Parathyroid adenoma (tissue), 2 donors: ENCODE measurements at regions not wholly inside any gene's neighbourhood (a gene's known extent, or its start where the extent isn't known, plus 50 kb on each side); places are given as distances from the start of the nearest gene placed in this dataset.

Experiments
- H2AFZ ChIP-seq: fragments of 300-600 bp; sonication (generic); one replicate; pipeline ENCODE4 v1.7.0; 2017; ENCODE audit warnings: antibody characterized with exemption, mild to moderate bottlenecking
- H3K27ac ChIP-seq: fragments of 300-600 bp; sonication (generic); one replicate; pipeline ENCODE4 v1.7.0; 2017
- H3K27me3 ChIP-seq: fragments of 300-600 bp; sonication (generic); one replicate; pipeline ENCODE4 v1.7.0; 2017; ENCODE audit warnings: low read length; ENCODE audit not compliant: control insufficient read depth, insufficient read depth
- H3K36me3 ChIP-seq: fragments of 300-600 bp; sonication (generic); one replicate; pipeline ENCODE4 v1.7.0; 2017; ENCODE audit warnings: low read length; ENCODE audit not compliant: control insufficient read depth, insufficient read depth
- H3K4me1 ChIP-seq: fragments of 300-600 bp; sonication (generic); one replicate; pipeline ENCODE4 v1.7.0; 2017; ENCODE audit warnings: control low read depth
- H3K4me2 ChIP-seq: fragments of 300-600 bp; sonication (generic); one replicate; pipeline ENCODE4 v1.7.0; 2017; ENCODE audit warnings: low read length
- H3K4me3 ChIP-seq: fragments of 300-600 bp; sonication (generic); one replicate; pipeline ENCODE4 v1.7.0; 2017; ENCODE audit warnings: low read depth, low read length
- H3K79me2 ChIP-seq: fragments of 300-600 bp; sonication (generic); one replicate; pipeline ENCODE4 v1.7.0; 2017; ENCODE audit warnings: control low read depth
- H3K9ac ChIP-seq: fragments of 300-600 bp; sonication (generic); one replicate; pipeline ENCODE4 v1.7.0; 2017; ENCODE audit warnings: mild to moderate bottlenecking
- H3K9me3 ChIP-seq: fragments of 300-600 bp; sonication (generic); one replicate; pipeline ENCODE4 v1.7.0; 2017; ENCODE audit warnings: low read length; ENCODE audit not compliant: control insufficient read depth
- TF ChIP-seq, protein P1 (sequence below): fragments of 300-600 bp; sonication (generic); IDR thresholded peaks from one replicate; pipeline ENCODE4 v1.7.0; 2017; ENCODE audit warnings: antibody characterized with exemption, mild to moderate bottlenecking
- donor health status: primary hyperparathyroidism.

GRCh38 chr7:53387515-53387914 is 352.1 kb downstream of the POM121L12 start:
- H3K4me3 ChIP-seq: no peak overlapping the region
- H3K27ac ChIP-seq: no peak overlapping the region

GRCh38 chr7:53397911-53398310 is 362.5 kb downstream of the POM121L12 start:
- Histone ChIP-seq H3K4me1 (no peaks in the 10 kb centered on the region), H3K27ac (no peak overlapping the region), H3K36me3 (no peaks in the 10 kb centered on the region), H2AFZ (no peak overlapping the region), H3K4me2 (no peak overlapping the region), H3K27me3 (no peaks in the 10 kb centered on the region), H3K9ac (no peak overlapping the region), H3K79me2 (no peaks in the 10 kb centered on the region), H3K9me3 (no peaks in the 10 kb centered on the region), H3K4me3 (no peak overlapping the region)
- TF ChIP-seq, protein P1, sequence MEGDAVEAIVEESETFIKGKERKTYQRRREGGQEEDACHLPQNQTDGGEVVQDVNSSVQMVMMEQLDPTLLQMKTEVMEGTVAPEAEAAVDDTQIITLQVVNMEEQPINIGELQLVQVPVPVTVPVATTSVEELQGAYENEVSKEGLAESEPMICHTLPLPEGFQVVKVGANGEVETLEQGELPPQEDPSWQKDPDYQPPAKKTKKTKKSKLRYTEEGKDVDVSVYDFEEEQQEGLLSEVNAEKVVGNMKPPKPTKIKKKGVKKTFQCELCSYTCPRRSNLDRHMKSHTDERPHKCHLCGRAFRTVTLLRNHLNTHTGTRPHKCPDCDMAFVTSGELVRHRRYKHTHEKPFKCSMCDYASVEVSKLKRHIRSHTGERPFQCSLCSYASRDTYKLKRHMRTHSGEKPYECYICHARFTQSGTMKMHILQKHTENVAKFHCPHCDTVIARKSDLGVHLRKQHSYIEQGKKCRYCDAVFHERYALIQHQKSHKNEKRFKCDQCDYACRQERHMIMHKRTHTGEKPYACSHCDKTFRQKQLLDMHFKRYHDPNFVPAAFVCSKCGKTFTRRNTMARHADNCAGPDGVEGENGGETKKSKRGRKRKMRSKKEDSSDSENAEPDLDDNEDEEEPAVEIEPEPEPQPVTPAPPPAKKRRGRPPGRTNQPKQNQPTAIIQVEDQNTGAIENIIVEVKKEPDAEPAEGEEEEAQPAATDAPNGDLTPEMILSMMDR: no peak

More at GRCh38 chr7:53387515-53387914, 352.1 kb downstream of the POM121L12 start:
- Histone ChIP-seq H3K27me3 (no peaks in the 10 kb centered on the region), H3K36me3 (no peaks in the 10 kb centered on the region), H3K4me2 (no peak overlapping the region), H3K79me2 (no peaks in the 10 kb centered on the region), H3K4me1 (no peaks in the 10 kb centered on the region), H3K9me3 (no peaks in the 10 kb centered on the region), H2AFZ (no peak overlapping the region), H3K9ac (no peak overlapping the region)
- TF ChIP-seq, protein P1: no peak

DNA sequence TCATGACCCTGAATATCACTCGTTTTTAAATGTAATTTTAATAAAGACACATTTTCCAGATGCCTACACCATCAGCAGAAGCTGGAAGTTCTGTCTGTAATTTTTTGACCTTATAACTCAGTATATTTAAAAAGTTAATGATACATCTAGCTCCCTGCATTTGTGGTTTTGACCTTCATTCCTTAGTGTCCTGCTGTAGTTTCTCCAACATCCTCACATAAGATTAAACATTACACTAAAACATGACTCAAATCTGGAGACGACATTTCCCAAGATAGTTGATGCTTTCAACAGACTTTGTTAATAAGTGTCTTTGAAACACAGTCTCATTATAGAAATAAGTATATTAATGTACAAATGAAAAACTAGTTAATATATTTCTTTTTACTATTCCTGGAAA is 363.1 kb downstream of the POM121L12 start:
- no peak overlapping the region for H3K9ac ChIP-seq
- H3K79me2 ChIP-seq: no peaks in the 10 kb centered on the region
- H2AFZ ChIP-seq: no peak overlapping the region
- no peaks in the 10 kb centered on the region for H3K27me3 ChIP-seq
- TF ChIP-seq, protein P1: no peak
- H3K9me3 ChIP-seq: no peaks in the 10 kb centered on the region
- H3K36me3 ChIP-seq: no peaks in the 10 kb centered on the region
- no peak overlapping the region for H3K27ac ChIP-seq
- no peak overlapping the region for H3K4me3 ChIP-seq
- no peak overlapping the region for H3K4me2 ChIP-seq
- H3K4me1 ChIP-seq: no peaks in the 10 kb centered on the region

DNA sequence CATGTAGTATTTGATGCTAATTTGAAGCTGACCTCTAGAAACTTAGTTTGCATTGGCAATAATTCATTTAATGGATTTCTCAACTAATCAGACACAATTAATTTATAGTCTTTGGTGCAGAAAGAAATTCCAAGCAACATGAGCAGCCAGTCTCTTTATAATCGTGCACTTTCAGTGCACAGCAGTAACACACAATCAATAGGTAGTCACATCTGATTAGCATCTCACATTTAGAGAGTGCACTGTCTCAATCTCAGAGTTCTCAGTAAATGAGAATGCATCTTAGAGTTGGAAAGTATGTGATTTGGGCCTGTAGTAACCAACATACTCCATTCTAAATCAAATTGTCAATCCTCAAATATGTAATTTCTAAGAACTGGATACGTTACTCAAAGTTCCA is 377.6 kb downstream of the POM121L12 start:
- H2AFZ ChIP-seq: no peak overlapping the region
- TF ChIP-seq, protein P1: no peak
- H3K9ac ChIP-seq: no peak overlapping the region
- no peaks in the 10 kb centered on the region for H3K79me2 ChIP-seq
- H3K4me2 ChIP-seq: no peak overlapping the region
- H3K4me1 ChIP-seq: no peaks in the 10 kb centered on the region
- no peaks in the 10 kb centered on the region for H3K9me3 ChIP-seq
- no peaks in the 10 kb centered on the region for H3K27me3 ChIP-seq
- no peaks in the 10 kb centered on the region for H3K36me3 ChIP-seq
- H3K4me3 ChIP-seq: no peak overlapping the region
- H3K27ac ChIP-seq: no peak overlapping the region

GRCh38 chr7:53415816-53416215 is 380.4 kb downstream of the POM121L12 start:
- TF ChIP-seq, protein P1: no peak

More at GRCh38 chr7:53415816-53416215, 380.4 kb downstream of the POM121L12 start:
- no peaks in the 10 kb centered on the region for H3K79me2 ChIP-seq
- H3K4me2 ChIP-seq: no peak overlapping the region
- no peak overlapping the region for H3K9ac ChIP-seq
- no peak overlapping the region for H2AFZ ChIP-seq
- no peaks in the 10 kb centered on the region for H3K9me3 ChIP-seq
- no peaks in the 10 kb centered on the region for H3K4me1 ChIP-seq
- no peak overlapping the region for H3K27ac ChIP-seq
- no peaks in the 10 kb centered on the region for H3K27me3 ChIP-seq
- H3K36me3 ChIP-seq: no peaks in the 10 kb centered on the region
- H3K4me3 ChIP-seq: no peak overlapping the region
